Stimulated activated CD4-positive, alpha-beta T cell treated with anti-CD3 and anti-CD28 coated beads, Interleukin-1b, Interleukin-23, amount 100 ng/mL, for 4 hours (primary cell): ENCODE measurements at regions not wholly inside any gene's neighbourhood (a gene's known extent, or its start where the extent isn't known, plus 50 kb on each side); places are given as distances from the start of the nearest gene placed in this dataset.
"Not testable (repeated sequence)": the region's sequence is repeated elsewhere in the genome, so short reads cannot be mapped to it uniquely, and the experiment has no call there.

Source experiments
- DNase-seq, 2 donors: peaks; one replicate each; pipeline ENCODE4 v3.0.0-alpha.2; 2020; ENCODE audit warnings: low read depth in 2 of 2

- no peak for DNase-seq
Observed at GRCh38 chr13:97520061-97520460, 86.1 kb downstream of the RAP2A start.

- DNase-seq = no peak
Observed at GRCh38 chr13:97520866-97521265, 86.9 kb downstream of the RAP2A start.

- no peak for DNase-seq
Observed at GRCh38 chr13:97521726-97522125, 87.8 kb downstream of the RAP2A start.

- DNase-seq = no peak
Observed at GRCh38 chr13:97522243-97522642, 88.3 kb downstream of the RAP2A start.

- DNase-seq = no peak
Observed at GRCh38 chr13:97526556-97526955, 92.6 kb downstream of the RAP2A start.

- DNase-seq = no peak
Observed at GRCh38 chr13:97528518-97528917, 94.5 kb downstream of the RAP2A start.

GRCh38 chr13:97534540-97534939, 100.6 kb downstream of the RAP2A start:
- no peak for DNase-seq

GRCh38 chr13:97535614-97536013, 101.6 kb downstream of the RAP2A start:
- DNase-seq = no peak

- no peak for DNase-seq
Observed at GRCh38 chr13:97537110-97537509, 103.1 kb downstream of the RAP2A start.

GRCh38 chr13:97538203-97538602, 104.2 kb downstream of the RAP2A start:
- no peak for DNase-seq

- DNase-seq = no peak
Observed at GRCh38 chr13:97539651-97540610, 106.0 kb downstream of the RAP2A start.

- DNase-seq = no peak
Observed at GRCh38 chr13:97540696-97541095, 106.7 kb downstream of the RAP2A start.

- no peak for DNase-seq
Observed at GRCh38 chr13:97542102-97542685, 108.2 kb downstream of the RAP2A start.

GRCh38 chr13:97544031-97544765, 110.2 kb downstream of the RAP2A start:
- no peak for DNase-seq

GRCh38 chr13:97544971-97545499, 111.1 kb downstream of the RAP2A start:
- DNase-seq = not testable (repeated sequence)

- no peak for DNase-seq
Observed at GRCh38 chr13:97548138-97548537, 114.2 kb downstream of the RAP2A start.

GRCh38 chr13:97548711-97549110, 114.7 kb downstream of the RAP2A start:
- DNase-seq = no peak

GRCh38 chr13:97549201-97549600, 115.2 kb downstream of the RAP2A start:
- DNase-seq = no peak

GRCh38 chr13:97554496-97554895, 120.5 kb downstream of the RAP2A start:
- DNase-seq = no peak

- no peak for DNase-seq
Observed at GRCh38 chr13:97555034-97555433, 121.1 kb downstream of the RAP2A start.

GRCh38 chr13:97559030-97559429, 125.1 kb downstream of the RAP2A start:
- DNase-seq = no peak

GRCh38 chr13:97559981-97560380, 126.0 kb downstream of the RAP2A start:
- no peak for DNase-seq
